Activated CD4-positive, alpha-beta T cell treated with anti-CD3 and anti-CD28 coated beads, Interleukin-2, Interleukin-4, amounts not matched to agents 100 ng/mL and 50 ng/mL, durations not matched to agents 16 hours and 8 hours (primary cell): ENCODE measurements at regions not wholly inside any gene's neighbourhood (a gene's known extent, or its start where the extent isn't known, plus 50 kb on each side); places are given as distances from the start of the nearest gene placed in this dataset.
"Not testable (repeated sequence)": the region's sequence is repeated elsewhere in the genome, so short reads cannot be mapped to it uniquely, and the experiment has no call there.

ENCODE experiments used
- DNase-seq: peaks from one replicate; pipeline ENCODE4 v3.0.0-alpha.2; 2020; ENCODE audit warnings: low spot score

GRCh38 chr2:8378016-8378810, 303.6 kb upstream of the ID2 start:
- DNase-seq: peak; percentile 39

GRCh38 chr2:8379128-8379527, 302.7 kb upstream of the ID2 start:
- DNase-seq: no peak

- DNase-seq: no peak
Measured at GRCh38 chr2:8379549-8379948, 302.3 kb upstream of the ID2 start.

GRCh38 chr2:8380026-8380425, 301.8 kb upstream of the ID2 start:
- no peak for DNase-seq

GRCh38 chr2:8380566-8380965, 301.3 kb upstream of the ID2 start:
- no peak for DNase-seq

- no peak for DNase-seq
Measured at GRCh38 chr2:8382485-8382884, 299.4 kb upstream of the ID2 start.

- DNase-seq: not testable (repeated sequence)
Measured at GRCh38 chr2:8386748-8387147, 295.1 kb upstream of the ID2 start.

GRCh38 chr2:8388781-8389180, 293.1 kb upstream of the ID2 start:
- no peak for DNase-seq

- no peak for DNase-seq
Measured at GRCh38 chr2:8389431-8390108, 292.3 kb upstream of the ID2 start.

- DNase-seq: no peak
Measured at GRCh38 chr2:8391126-8391525, 290.7 kb upstream of the ID2 start.

GRCh38 chr2:8391584-8391983, 290.3 kb upstream of the ID2 start:
- DNase-seq: no peak

GRCh38 chr2:8392098-8392866, 289.6 kb upstream of the ID2 start:
- DNase-seq: no peak

GRCh38 chr2:8393506-8393905, 288.4 kb upstream of the ID2 start:
- DNase-seq: no peak

GRCh38 chr2:8394131-8394530, 287.7 kb upstream of the ID2 start:
- no peak for DNase-seq

GRCh38 chr2:8394569-8395359, 287.1 kb upstream of the ID2 start:
- DNase-seq: no peak

- no peak for DNase-seq
Measured at GRCh38 chr2:8395718-8396117, 286.1 kb upstream of the ID2 start.

- DNase-seq: no peak
Measured at GRCh38 chr2:8398040-8398668, 283.7 kb upstream of the ID2 start.

GRCh38 chr2:8399731-8400130, 282.1 kb upstream of the ID2 start:
- DNase-seq: no peak

GRCh38 chr2:8400196-8400595, 281.7 kb upstream of the ID2 start:
- no peak for DNase-seq

- DNase-seq: no peak
Measured at GRCh38 chr2:8402222-8402621, 279.6 kb upstream of the ID2 start.

- DNase-seq: no peak
Measured at GRCh38 chr2:8403876-8404275, 278.0 kb upstream of the ID2 start.

GRCh38 chr2:8405334-8405733, 276.5 kb upstream of the ID2 start:
- no peak for DNase-seq
